ENCODE measurements at regions not wholly inside any gene's neighbourhood (a gene's known extent, or its start where the extent isn't known, plus 50 kb on each side); places are given as distances from the start of the nearest gene placed in this dataset.

- no peak overlapping the region for H3K4me3 ChIP-seq (ENCODE audit: low read depth, low read length)
- no peak for DNase-seq (ENCODE audit: low read depth, low spot score)
- no peak for TF ChIP-seq CTCF (IDR thresholded peaks at IDR 0.05; ENCODE audit: low read depth, low read length)
- in situ Hi-C loops (cut with HindIII; ENCODE audit: low sequenced_read_pairs), result no loop called here
These were observed 173.2 kb downstream of the PABPC4L start for GRCh38 chr4:134028421-134028820.

- in situ Hi-C loops (cut with HindIII; ENCODE audit: low sequenced_read_pairs), result no loop called here
- no peak for TF ChIP-seq CTCF (IDR thresholded peaks at IDR 0.05; ENCODE audit: low read depth, low read length)
- H3K4me3 ChIP-seq (ENCODE audit: low read depth, low read length), result no peak overlapping the region
- DNase-seq (ENCODE audit: low read depth, low spot score), result peak; percentile 86
These were observed 173.7 kb downstream of the PABPC4L start for GRCh38 chr4:134027931-134028330.

GRCh38 chr4:134024251-134024650 lies 177.3 kb downstream of the PABPC4L start:
- no peak for DNase-seq (ENCODE audit: low read depth, low spot score)
- TF ChIP-seq CTCF (IDR thresholded peaks at IDR 0.05; ENCODE audit: low read depth, low read length), result peak; percentile 29

GRCh38 chr4:134019657-134020056 lies 181.9 kb downstream of the PABPC4L start:
- no peak for TF ChIP-seq CTCF (IDR thresholded peaks at IDR 0.05; ENCODE audit: low read depth, low read length)
- no peak for DNase-seq (ENCODE audit: low read depth, low spot score)
- in situ Hi-C loops (cut with HindIII; ENCODE audit: low sequenced_read_pairs), result no loop called here
- H3K4me3 ChIP-seq (ENCODE audit: low read depth, low read length), result no peak overlapping the region

More at GRCh38 chr4:134024251-134024650, 177.3 kb downstream of the PABPC4L start:
- H3K4me3 ChIP-seq (ENCODE audit: low read depth, low read length), result no peak overlapping the region
- in situ Hi-C loops (cut with HindIII; ENCODE audit: low sequenced_read_pairs), result no loop called here

- in situ Hi-C loops (cut with HindIII; ENCODE audit: low sequenced_read_pairs), result no loop called here
- no peak overlapping the region for H3K4me3 ChIP-seq (ENCODE audit: low read depth, low read length)
- TF ChIP-seq CTCF (IDR thresholded peaks at IDR 0.05; ENCODE audit: low read depth, low read length), result no peak
- no peak for DNase-seq (ENCODE audit: low read depth, low spot score)
These were observed 182.7 kb downstream of the PABPC4L start for GRCh38 chr4:134018846-134019245.

- no peak for DNase-seq (ENCODE audit: low read depth, low spot score)
- TF ChIP-seq CTCF (IDR thresholded peaks at IDR 0.05; ENCODE audit: low read depth, low read length), result no peak
- H3K4me3 ChIP-seq (ENCODE audit: low read depth, low read length), result no peak overlapping the region
- in situ Hi-C loops (cut with HindIII; ENCODE audit: low sequenced_read_pairs), result no loop called here
These were observed 200.5 kb downstream of the PABPC4L start for GRCh38 chr4:134001057-134001456.

- TF ChIP-seq CTCF (IDR thresholded peaks at IDR 0.05; ENCODE audit: low read depth, low read length), result no peak
- in situ Hi-C loops (cut with HindIII; ENCODE audit: low sequenced_read_pairs), result no loop called here
- no peak overlapping the region for H3K4me3 ChIP-seq (ENCODE audit: low read depth, low read length)
- DNase-seq (ENCODE audit: low read depth, low spot score), result peak; percentile 36
These were observed 204.2 kb downstream of the PABPC4L start for GRCh38 chr4:133997436-133997835.

Data from astrocyte of the spinal cord (primary cell).